ENCODE measurements at regions not wholly inside any gene's neighbourhood (a gene's known extent, or its start where the extent isn't known, plus 50 kb on each side); places are given as distances from the start of the nearest gene placed in this dataset.

DNA sequence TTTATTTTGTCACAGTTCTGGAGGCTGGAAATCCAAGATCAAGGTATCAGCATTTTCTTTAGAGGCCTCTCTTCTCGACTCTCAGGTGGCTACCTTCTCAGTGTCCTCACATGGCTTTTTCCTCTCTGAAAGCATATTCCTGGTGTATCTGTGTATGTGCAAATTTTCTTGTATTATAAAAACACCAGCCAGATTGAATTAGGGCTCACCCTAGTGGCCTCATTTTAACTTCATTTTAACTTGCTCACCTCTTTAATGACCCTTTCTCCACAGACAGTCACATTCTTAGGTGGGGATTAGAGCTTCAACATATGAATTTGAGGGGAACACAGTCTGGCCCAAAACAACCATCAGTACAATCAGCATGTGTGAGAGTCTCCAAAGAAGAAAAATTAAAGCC, 542.4 kb upstream of the FAM241A start:
- no peak for DNase-seq (ENCODE audit: low spot score)

- no peak for DNase-seq (ENCODE audit: low spot score)
Measured at GRCh38 chr4:111605111-111605510, 540.1 kb upstream of the FAM241A start.

GRCh38 chr4:111610681-111611080, 534.6 kb upstream of the FAM241A start:
- no peak for DNase-seq (ENCODE audit: low spot score)

GRCh38 chr4:111618908-111619307, 526.3 kb upstream of the FAM241A start:
- DNase-seq (ENCODE audit: low spot score), result no peak

DNA sequence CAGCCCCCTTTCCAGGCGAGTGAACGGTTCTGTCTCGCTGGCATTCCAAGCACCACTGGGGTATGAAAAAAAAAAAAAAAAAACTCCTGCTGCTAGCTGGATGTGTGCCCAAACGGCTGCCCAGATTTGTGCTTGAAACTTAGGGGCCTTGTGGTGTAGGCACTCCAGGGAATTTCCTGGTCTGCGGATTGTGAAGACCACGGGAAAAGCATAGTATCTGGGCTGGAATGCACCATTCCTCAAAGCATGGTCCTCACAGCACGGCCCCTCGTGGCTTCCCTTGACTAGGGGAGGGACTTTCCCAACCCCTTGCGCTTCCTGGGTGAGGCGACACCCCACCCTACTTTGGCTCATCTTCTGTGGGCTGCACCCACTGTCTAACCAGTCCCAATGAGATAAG, 516.8 kb upstream of the FAM241A start:
- DNase-seq (ENCODE audit: low spot score), result no peak

GRCh38 chr4:111630705-111631104, 514.5 kb upstream of the FAM241A start:
- DNase-seq (ENCODE audit: low spot score), result peak; percentile 27

- DNase-seq (ENCODE audit: low spot score), result no peak
Measured at GRCh38 chr4:111631215-111631999, 513.8 kb upstream of the FAM241A start.

DNA sequence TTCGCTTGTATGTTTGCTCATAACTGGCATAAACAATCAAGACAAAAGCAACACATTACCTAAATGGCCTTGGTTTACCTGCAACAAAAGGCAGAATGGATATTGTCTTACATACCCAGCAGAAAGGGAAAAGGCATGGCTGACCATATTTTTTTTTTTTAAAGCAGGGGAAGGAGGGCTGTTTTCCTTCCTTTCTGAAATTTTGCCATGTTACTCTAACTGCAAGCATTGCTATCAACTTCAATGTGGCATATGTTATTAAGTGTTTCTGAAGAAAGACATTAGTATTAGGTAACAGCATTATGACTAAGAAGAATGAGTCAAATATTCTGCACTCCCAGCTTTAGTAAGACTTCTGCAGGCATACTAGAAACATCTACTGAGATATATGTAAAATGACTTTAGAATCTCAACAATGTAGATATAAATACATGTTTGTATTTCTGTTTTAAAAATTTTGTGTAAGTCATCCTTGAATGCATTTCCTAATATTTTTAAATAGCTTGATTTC, 512.6 kb upstream of the FAM241A start:
- DNase-seq (ENCODE audit: low spot score), result no peak

- DNase-seq (ENCODE audit: low spot score), result no peak
Measured at GRCh38 chr4:111633663-111634266, 511.5 kb upstream of the FAM241A start.

DNA sequence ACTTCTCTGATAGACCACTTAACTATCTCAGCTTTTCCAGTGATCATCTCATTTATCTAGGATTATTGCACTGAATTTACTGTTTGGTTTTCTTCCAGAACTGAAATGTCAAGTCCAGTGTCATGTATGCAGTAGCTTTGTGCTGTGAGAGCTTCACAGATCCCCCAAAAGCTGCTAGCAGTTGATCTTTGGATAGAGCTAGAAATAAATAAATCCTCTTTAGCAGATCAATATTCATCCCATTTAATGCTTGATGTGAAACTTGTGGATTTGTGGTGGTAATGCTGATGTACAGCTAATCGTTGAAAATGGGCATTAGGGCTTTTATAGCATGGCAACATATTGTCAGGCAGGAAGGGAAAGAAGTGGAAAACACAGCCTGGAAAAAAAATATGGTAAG, 509.6 kb upstream of the FAM241A start:
- no peak for DNase-seq (ENCODE audit: low spot score)

- DNase-seq (ENCODE audit: low spot score), result no peak
Measured at GRCh38 chr4:111636961-111637585, 508.2 kb upstream of the FAM241A start.

GRCh38 chr4:111639120-111639690, 506.0 kb upstream of the FAM241A start:
- no peak for DNase-seq (ENCODE audit: low spot score)

DNA sequence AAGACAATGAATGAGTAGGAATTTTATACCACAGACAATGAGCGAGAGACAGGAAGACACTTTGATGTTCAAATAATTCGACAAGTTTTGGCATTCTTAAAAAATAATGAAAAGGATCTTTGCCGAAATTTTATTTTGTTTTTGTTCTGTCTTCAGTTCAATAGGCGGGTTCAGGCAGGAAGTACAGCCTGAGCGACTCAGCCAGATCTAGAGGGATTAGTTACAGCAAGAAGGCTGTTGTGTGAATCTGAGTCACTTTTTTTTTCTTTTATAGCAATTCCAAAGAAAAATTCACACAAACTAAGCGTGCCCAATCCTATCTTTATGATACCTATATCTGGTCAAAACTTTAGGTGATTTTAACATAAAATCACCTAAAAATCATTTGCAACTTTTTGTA, 505.4 kb upstream of the FAM241A start:
- DNase-seq (ENCODE audit: low spot score), result no peak

GRCh38 chr4:111641813-111642579, 503.3 kb upstream of the FAM241A start:
- peak; percentile 90 for DNase-seq (ENCODE audit: low spot score)

DNA sequence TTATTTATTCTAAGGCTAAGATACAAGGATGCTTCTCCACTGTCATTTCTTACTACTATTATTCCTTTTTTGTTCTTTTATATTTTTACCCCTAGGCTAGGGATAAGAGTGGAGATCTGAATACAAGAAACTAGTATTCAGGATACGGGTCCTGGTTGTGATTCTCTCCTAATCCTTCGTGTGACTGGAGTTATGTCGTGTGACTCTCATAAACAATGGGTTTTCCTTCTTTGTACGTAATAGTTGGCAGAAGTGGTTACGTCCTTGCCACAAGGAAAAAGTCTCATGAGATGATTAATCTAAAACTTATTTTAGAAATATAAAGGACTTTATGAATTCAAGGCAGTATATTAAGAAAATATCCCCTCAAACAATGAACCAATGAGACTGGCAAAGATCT, 497.2 kb upstream of the FAM241A start:
- DNase-seq (ENCODE audit: low spot score), result no peak

DNA sequence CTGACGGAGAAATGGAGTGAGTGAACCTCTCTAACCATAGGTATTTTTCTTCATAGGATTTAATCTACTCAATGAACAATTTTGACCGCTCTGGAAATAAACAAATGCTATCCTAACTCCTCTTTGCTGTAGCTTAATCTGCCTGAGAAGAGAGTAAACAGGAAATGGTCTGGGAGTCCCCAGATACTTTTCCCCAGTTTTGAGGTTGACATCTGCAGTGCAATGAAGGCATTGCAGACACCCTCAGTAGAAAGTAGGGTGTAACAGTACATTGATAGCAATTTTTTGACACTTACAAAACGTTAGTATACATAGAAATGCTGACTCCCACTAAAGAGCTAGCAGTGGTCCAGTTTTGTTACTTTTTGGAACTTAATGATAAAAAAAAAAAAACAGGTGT, 495.9 kb upstream of the FAM241A start:
- no peak for DNase-seq (ENCODE audit: low spot score)

DNA sequence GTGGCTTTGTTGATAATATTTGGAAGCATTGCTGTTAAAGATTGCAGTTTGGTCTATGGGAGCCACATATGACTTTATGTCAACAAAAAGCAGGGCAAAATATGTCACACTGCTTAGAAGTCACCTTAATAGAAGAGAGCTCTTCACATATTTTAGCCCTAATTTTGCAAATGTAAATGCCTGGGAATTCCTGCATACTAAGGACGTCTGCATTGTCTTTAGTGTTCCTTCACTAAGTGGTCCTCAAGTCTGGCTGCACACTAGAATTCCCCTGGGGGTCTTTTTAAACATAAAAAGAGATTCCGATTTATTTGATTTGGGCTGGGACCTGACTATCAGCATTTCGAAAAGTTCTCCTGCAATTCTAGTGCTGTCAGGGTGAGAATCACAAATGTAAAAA, 495.1 kb upstream of the FAM241A start:
- no peak for DNase-seq (ENCODE audit: low spot score)

DNA sequence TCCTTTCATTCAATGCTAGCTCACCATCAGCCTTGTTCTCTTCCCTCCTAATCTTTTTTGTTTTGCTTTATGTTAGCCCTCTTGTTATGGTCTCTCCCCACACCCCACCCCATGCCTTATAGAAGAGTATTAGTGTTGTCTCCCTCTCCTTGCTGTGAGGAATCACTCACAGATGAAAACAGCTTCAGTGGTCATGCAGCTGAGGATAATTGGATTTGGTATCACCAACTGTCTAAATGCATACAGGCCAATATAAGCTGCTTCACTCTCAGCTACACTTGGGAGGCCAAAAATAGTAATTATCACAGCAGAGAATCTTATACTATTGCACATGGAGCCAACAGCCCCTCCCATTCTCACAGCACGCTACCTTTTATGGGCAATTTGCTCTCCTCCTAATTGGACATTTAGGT, 494.6 kb upstream of the FAM241A start:
- DNase-seq (ENCODE audit: low spot score), result no peak

DNA sequence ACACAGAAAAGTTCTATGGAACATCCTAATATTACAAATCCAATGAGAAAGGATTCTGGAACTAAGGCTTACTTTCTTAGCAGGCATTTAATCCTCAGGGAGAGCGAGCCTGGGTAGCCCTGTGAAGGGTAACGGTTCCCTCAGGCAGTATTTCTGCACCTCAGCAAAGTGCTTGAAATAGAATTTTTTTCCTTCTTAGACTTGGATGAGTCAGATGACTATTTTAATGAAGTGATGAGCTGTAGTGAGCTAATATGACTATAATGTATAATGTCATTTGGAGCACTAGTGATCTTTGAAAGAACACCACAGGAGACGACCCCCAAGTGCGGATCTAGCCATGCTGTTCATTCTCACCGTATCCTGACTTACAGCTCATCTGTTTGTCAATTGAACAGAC, 493.0 kb upstream of the FAM241A start:
- DNase-seq (ENCODE audit: low spot score), result no peak

- DNase-seq (ENCODE audit: low spot score), result no peak
Measured at GRCh38 chr4:111652986-111653385, 492.3 kb upstream of the FAM241A start.

GRCh38 chr4:111662496-111662895, 482.8 kb upstream of the FAM241A start:
- DNase-seq (ENCODE audit: low spot score), result no peak

- no peak for DNase-seq (ENCODE audit: low spot score)
Measured at GRCh38 chr4:111664308-111664945, 480.8 kb upstream of the FAM241A start.
